GDM1 (cell line): ENCODE measurements at regions not wholly inside any gene's neighbourhood (a gene's known extent, or its start where the extent isn't known, plus 50 kb on each side); places are given as distances from the start of the nearest gene placed in this dataset.
"Not testable (repeated sequence)": the region's sequence is repeated elsewhere in the genome, so short reads cannot be mapped to it uniquely, and the experiment has no call there.

ENCODE experiments used
- DNase-seq: peaks from one replicate; lab custom pipeline; 2025; lab: John Stamatoyannopoulos, UW

- DNase-seq = no peak
Observed at GRCh38 chrX:76509775-76510174, 82.3 kb downstream of the MAGEE1 start.

GRCh38 chrX:76517544-76517943 is 90.0 kb downstream of the MAGEE1 start:
- DNase-seq = no peak

GRCh38 chrX:76520273-76521054 is 93.0 kb downstream of the MAGEE1 start:
- DNase-seq = no peak

- not testable (repeated sequence) for DNase-seq
Observed at GRCh38 chrX:76535675-76536074, 108.2 kb downstream of the MAGEE1 start.

- DNase-seq = no peak
Observed at GRCh38 chrX:76538860-76539259, 111.3 kb downstream of the MAGEE1 start.

- not testable (repeated sequence) for DNase-seq
Observed at GRCh38 chrX:76543381-76543780, 115.9 kb downstream of the MAGEE1 start.

- no peak for DNase-seq
Observed at GRCh38 chrX:76550016-76550415, 122.5 kb downstream of the MAGEE1 start.

- DNase-seq = no peak
Observed at GRCh38 chrX:76555269-76555668, 127.8 kb downstream of the MAGEE1 start.

GRCh38 chrX:76555816-76556215 is 128.3 kb downstream of the MAGEE1 start:
- peak; percentile 44 for DNase-seq

- DNase-seq = not testable (repeated sequence)
Observed at GRCh38 chrX:76564842-76565241, 137.3 kb downstream of the MAGEE1 start.

GRCh38 chrX:76605390-76605789 is 177.9 kb downstream of the MAGEE1 start:
- DNase-seq = no peak

- no peak for DNase-seq
Observed at GRCh38 chrX:76617020-76617419, 189.5 kb downstream of the MAGEE1 start.

GRCh38 chrX:76643590-76643989 is 216.1 kb downstream of the MAGEE1 start:
- DNase-seq = no peak

- DNase-seq = not testable (repeated sequence)
Observed at GRCh38 chrX:76651369-76651768, 223.9 kb downstream of the MAGEE1 start.

- DNase-seq = no peak
Observed at GRCh38 chrX:76657499-76657898, 230.0 kb downstream of the MAGEE1 start.
